GM12864 (cell line): ENCODE measurements at regions not wholly inside any gene's neighbourhood (a gene's known extent, or its start where the extent isn't known, plus 50 kb on each side); places are given as distances from the start of the nearest gene placed in this dataset.

Source experiments
- DNase-seq: peaks from one replicate; pipeline ENCODE4 v3.0.0-alpha.2; 2011; ENCODE audit warnings: low read depth
- H3K4me3 ChIP-seq: 2 replicates; pipeline ENCODE4 v1.5.1; 2011; ENCODE audit warnings: mild to moderate bottlenecking, low read depth, low read length, control low read depth
- TF ChIP-seq, protein P1 (sequence below): IDR thresholded peaks from 2 replicates; pipeline ENCODE4 v1.5.1; 2011; ENCODE audit warnings: low read depth, mild to moderate bottlenecking, moderate library complexity, low read length, control low read depth, inconsistent platforms; ENCODE audit errors: missing control alignments

DNA sequence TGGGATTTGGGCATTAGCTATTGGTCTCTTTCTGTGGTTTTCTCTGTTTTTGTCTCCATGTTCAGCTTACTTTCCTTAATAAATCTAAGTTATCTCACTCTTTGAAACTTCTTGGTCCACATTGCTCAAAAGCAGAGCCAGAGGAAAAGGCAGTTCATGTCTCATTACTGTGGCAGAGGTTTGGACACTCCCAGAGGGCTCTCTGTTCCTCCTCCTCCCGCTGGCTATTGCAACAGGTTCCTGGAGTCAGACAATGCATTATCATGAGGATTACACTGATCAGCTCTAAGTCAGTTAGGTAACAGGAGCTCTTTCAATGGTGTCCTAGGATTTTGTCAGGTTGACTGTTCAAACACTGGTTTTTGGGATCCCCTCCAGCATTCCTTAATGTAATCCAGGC, 298.8 kb downstream of the NDFIP2 start:
- TF ChIP-seq, protein P1, sequence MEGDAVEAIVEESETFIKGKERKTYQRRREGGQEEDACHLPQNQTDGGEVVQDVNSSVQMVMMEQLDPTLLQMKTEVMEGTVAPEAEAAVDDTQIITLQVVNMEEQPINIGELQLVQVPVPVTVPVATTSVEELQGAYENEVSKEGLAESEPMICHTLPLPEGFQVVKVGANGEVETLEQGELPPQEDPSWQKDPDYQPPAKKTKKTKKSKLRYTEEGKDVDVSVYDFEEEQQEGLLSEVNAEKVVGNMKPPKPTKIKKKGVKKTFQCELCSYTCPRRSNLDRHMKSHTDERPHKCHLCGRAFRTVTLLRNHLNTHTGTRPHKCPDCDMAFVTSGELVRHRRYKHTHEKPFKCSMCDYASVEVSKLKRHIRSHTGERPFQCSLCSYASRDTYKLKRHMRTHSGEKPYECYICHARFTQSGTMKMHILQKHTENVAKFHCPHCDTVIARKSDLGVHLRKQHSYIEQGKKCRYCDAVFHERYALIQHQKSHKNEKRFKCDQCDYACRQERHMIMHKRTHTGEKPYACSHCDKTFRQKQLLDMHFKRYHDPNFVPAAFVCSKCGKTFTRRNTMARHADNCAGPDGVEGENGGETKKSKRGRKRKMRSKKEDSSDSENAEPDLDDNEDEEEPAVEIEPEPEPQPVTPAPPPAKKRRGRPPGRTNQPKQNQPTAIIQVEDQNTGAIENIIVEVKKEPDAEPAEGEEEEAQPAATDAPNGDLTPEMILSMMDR: no peak
- no peak overlapping the region for H3K4me3 ChIP-seq
- DNase-seq: no peak

DNA sequence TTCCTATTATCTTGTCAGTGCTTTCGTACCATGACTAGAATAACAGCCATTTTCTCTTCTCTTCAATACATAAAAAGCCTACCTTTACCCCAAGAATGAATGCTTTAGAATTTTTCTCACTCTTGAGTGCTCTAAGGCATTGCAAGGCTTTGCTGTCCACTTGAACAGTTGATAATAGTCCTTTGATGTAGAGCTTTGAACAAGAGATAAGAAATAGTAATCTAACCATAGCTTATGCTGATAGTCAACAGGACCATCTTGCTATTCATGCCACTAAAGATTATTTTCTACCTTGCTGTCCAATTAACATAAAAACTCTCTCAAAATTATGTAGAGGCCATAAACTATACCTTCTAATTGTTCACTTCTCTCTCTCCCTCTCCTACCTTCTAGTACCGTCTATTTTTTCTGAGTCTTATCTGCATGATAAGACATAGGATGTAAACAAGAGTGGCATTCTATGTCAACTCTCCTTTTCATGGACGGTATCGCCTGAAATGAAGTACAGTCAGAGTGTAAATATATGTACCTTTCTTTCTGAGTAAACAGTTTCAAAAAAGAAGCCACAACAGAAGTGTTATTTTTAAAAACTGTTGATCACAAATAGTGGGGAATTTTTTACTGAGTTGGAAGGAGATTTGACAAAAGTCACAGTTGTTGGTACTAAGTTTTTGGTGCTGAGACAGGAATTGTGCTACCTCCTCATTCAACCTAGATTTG, 297.9 kb downstream of the NDFIP2 start:
- TF ChIP-seq, protein P1: no peak
- no peak for DNase-seq
- no peak overlapping the region for H3K4me3 ChIP-seq

DNA sequence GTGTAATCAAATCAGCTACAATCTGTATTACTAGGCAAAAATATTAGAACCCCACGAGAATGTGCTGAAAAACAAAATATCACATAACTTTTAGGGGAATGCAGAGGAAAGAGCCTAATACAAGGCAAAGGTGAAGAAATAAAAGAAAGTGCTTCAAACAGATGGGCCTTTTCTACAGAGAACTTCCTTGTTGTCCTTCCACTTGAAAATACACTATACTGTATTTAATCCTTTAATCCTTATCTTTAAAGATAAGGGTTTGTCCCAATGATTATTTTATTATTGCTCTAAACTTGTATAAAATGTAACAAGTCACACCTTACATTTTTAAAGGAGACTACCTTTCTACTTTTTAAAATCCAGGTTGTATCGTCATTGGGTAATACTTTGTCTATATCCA, 296.5 kb downstream of the NDFIP2 start:
- DNase-seq: no peak
- TF ChIP-seq, protein P1: no peak
- H3K4me3 ChIP-seq: no peak overlapping the region

DNA sequence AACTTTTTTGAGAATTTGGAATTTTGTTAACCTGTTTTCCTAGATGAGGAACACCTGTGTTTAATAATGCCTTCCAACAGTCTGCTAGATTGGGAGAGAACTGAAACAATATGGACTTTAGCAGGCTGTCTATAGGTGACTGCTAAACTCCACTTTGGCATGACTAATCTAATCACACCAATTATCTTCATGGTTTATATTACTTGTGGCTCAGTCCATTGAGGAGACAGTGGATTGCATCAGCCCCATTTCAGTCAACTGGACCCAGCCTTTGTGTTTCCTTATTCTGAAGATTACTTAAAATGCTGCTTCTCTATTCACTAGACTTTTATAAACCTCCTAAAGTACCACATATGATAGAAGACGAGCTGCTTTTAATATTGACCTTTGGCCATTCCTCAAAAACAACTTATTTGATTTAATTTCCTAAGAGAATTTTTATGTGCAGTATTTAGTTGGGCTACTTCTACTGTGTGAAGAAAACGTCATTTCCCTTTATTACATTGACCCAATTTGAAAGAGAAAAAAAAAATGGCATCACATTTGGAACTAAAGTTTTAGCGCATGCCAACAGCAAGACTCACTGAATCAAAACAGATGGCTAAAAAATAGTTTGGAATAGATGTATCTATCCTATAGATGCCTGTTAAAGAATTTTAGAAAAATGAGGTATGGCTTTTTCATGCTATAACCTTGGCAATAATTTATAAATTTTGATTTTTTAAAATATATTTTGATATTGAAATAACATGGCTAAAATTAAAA, 295.8 kb downstream of the NDFIP2 start:
- no peak for DNase-seq
- TF ChIP-seq, protein P1: no peak
- H3K4me3 ChIP-seq: no peak overlapping the region

DNA sequence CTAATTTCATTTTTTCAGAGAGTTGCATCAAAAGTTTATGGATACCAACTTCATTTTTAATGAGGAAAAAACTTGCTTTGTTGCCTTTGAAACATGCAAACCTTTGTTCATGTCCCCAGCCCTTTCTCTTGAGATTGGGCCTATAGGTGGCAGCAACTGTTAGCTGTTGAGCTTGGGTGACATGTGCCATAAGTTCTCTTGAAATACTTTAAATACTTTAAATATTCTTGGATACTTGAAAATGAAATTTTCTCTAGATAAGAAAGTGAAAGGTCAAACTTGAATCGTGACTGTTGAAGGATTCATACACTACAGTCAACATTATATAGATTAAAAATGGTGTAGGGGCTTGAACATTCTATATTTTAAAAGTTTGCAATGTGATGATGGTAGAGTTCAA, 294.9 kb downstream of the NDFIP2 start:
- peak; percentile 8 for DNase-seq
- TF ChIP-seq, protein P1: peak; percentile 44

DNA sequence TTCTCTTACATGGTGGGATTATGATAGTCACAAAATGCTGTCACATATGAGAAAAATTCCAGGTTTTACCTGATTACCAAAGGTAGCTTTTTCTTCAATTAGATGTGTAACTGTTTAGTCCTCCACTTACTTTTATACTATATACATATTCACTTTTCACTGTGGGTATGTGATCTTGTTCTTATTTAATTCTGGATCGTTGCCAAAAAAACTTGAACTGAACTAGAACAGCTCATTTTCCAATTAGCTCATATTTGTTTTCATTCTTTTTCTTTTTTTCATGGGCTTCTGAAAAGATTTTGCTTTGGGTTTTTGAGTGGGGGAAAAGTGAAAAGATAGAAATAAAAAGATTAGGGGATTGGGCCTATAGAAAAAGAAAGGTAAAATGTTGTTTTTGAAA, 291.9 kb downstream of the NDFIP2 start:
- DNase-seq: no peak
- TF ChIP-seq, protein P1: no peak
- H3K4me3 ChIP-seq: no peak overlapping the region

More for the DNA sequence above, 294.9 kb downstream of the NDFIP2 start:
- no peak overlapping the region for H3K4me3 ChIP-seq

DNA sequence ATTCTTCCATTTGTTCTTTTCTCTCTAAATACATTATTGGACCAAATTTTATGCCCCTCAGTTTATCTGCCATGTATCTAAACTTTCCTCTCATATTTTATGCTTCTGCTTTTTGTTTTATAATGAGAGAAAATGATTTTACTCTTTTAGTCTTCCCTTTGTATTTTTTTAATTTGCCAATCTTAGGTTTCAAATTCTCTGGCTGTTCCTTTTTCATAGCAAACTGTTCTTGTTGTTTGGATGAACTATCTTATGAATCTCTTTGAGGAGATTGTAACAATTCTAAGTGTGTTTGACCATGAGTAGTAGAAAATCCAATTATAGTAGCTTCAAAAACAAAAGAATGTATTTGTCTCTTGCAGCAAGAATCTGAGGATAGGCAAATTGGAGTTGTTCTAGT, 290.5 kb downstream of the NDFIP2 start:
- no peak for DNase-seq
- TF ChIP-seq, protein P1: no peak
- H3K4me3 ChIP-seq: no peak overlapping the region
